Immature natural killer cell (primary cell): ENCODE measurements at regions not wholly inside any gene's neighbourhood (a gene's known extent, or its start where the extent isn't known, plus 50 kb on each side); places are given as distances from the start of the nearest gene placed in this dataset.

Source experiments
- DNase-seq, 3 donors: peaks; one replicate each; pipeline ENCODE4 v3.0.0; 2022; ENCODE audit warnings: mixed read lengths in 1 of 3
- H3K27ac Mint-ChIP-seq, 6 donors: one replicate each; pipeline ENCODE4 v1.8.0; 2020; ENCODE audit warnings: mixed read lengths in 6 of 6, mild to moderate bottlenecking in 5 of 6, inconsistent platforms in 4 of 6, moderate library complexity in 3 of 6
- H3K27me3 Mint-ChIP-seq, 3 donors: one replicate each; pipeline ENCODE4 v1.8.0; 2020 to 2021; ENCODE audit warnings: low read depth in 3 of 3, mild to moderate bottlenecking in 3 of 3, mixed read lengths in 3 of 3, moderate library complexity in 3 of 3, inconsistent platforms in 1 of 3
- H3K36me3 Mint-ChIP-seq, 3 donors: one replicate each; pipeline ENCODE4 v1.8.0; 2020; ENCODE audit warnings: mixed read lengths in 3 of 3, inconsistent platforms in 2 of 3, mild to moderate bottlenecking in 2 of 3
- H3K4me1 Mint-ChIP-seq, 2 donors: one replicate each; pipeline ENCODE4 v1.8.0; 2020; ENCODE audit warnings: inconsistent platforms in 2 of 2, mild to moderate bottlenecking in 2 of 2, mixed read lengths in 2 of 2, moderate library complexity in 1 of 2
- H3K4me3 Mint-ChIP-seq, 5 donors: one replicate each; pipeline ENCODE4 v1.8.0; 2020; ENCODE audit warnings: mild to moderate bottlenecking in 5 of 5, mixed read lengths in 5 of 5, inconsistent platforms in 3 of 5, moderate library complexity in 3 of 5
- H3K9me3 Mint-ChIP-seq, 6 donors: one replicate each; pipeline ENCODE4 v1.8.0; 2020; ENCODE audit warnings: mild to moderate bottlenecking in 6 of 6, mixed read lengths in 6 of 6, inconsistent platforms in 4 of 6, moderate library complexity in 3 of 6

DNA sequence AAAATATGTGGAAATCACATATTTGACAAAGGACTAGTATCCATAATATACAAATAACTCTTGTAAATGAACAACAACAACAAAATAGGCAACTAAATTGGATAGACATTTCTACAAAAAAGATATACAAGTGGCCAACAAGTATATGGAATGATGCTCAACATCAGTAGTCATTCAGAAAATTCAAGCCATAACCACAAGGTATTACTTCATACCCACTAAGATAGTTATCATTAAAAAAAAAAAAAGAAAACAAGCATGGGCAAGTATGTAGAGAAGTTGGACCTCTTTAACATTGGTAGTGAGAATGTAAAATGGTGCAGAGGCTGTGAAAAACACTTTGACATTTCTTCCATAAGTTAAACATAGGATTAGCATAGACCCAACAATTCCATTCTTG lies 80.8 kb downstream of the CYP26A1 start:
- Mint-ChIP-seq H3K27me3 (peaks cover 0 to 10% (median 4%) of the 10 kb centered on the region in 3 donors), H3K4me3 (no peak overlapping the region)
- no peak for DNase-seq

DNA sequence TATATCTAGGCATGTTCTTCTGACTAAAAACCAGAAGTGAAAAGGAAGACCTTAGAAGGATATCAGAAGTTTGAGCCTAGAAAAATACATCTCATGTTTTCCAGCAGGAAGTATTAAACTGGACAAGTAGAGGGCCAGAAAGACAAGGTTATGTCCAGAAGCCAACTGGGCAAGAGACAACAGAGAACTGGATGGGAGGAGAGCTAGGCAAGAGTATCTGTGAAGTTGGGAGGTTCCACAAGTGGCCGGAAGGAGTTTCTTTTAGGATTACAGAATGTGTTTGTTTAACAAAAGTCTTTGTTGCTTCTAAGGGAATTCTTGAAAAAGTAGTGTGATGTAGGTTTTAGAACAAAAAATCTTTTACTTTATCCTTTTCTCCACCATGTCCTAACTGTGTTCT lies 86.4 kb downstream of the CYP26A1 start:
- Mint-ChIP-seq H3K4me3 (no peak overlapping the region), H3K36me3 (no peaks in the 10 kb centered on the region)

More for the DNA sequence above, 80.8 kb downstream of the CYP26A1 start:
- Mint-ChIP-seq H3K4me1 (peaks cover 0 to 8% of the 10 kb centered on the region in 2 donors), H3K9me3 (peaks cover 0 to 7% (median under 1%) of the 10 kb centered on the region in 6 donors), H3K36me3 (no peaks in the 10 kb centered on the region), H3K27ac (no peak overlapping the region)

GRCh38 chr10:93160829-93161228 lies 87.1 kb downstream of the CYP26A1 start:
- Mint-ChIP-seq H3K9me3 (peaks cover 0 to 7% (median 3%) of the 10 kb centered on the region in 6 donors), H3K4me3 (no peak overlapping the region), H3K4me1 (no peaks in the 10 kb centered on the region), H3K27ac (no peak overlapping the region), H3K36me3 (no peaks in the 10 kb centered on the region), H3K27me3 (peaks cover 0 to 10% (median 6%) of the 10 kb centered on the region in 3 donors)
- no peak for DNase-seq

More for the DNA sequence above, 86.4 kb downstream of the CYP26A1 start:
- Mint-ChIP-seq H3K27me3 (peaks cover 0 to 14% (median 6%) of the 10 kb centered on the region in 3 donors), H3K27ac (no peak overlapping the region), H3K9me3 (peaks cover 0 to 7% (median 3%) of the 10 kb centered on the region in 6 donors), H3K4me1 (no peaks in the 10 kb centered on the region)
- no peak for DNase-seq

DNA sequence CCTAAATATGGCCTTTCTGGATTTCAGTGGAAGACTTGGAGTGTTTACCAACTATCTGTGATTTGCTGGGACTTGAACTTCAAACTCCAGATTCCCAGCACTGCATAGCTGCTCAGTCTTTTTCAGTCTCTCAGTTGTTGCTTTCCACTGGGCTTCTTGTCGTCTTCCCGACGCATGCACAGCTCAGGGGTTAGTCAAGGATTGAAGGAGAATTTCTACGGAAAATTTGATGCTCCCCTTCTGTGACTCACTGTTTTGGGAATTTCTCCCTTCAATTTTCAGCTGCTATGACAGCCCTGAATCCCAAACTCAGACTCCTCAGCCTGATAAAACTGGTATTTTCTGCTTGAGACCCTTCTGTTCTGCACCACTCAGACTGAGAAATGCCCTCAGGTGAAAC lies 91.7 kb downstream of the CYP26A1 start:
- no peak overlapping the region for H3K4me3 Mint-ChIP-seq
- no peak overlapping the region for H3K27ac Mint-ChIP-seq
- no peak for DNase-seq
- peaks cover 2 to 12% (median 3%) of the 10 kb centered on the region in 3 donors for H3K36me3 Mint-ChIP-seq
- no peaks in the 10 kb centered on the region for H3K4me1 Mint-ChIP-seq
- peaks cover 4 to 21% (median 6%) of the 10 kb centered on the region in 3 donors for H3K27me3 Mint-ChIP-seq
- peaks cover 5 to 14% (median 7%) of the 10 kb centered on the region in 6 donors for H3K9me3 Mint-ChIP-seq

GRCh38 chr10:93166134-93166533 lies 92.4 kb downstream of the CYP26A1 start:
- Mint-ChIP-seq H3K36me3 (peaks cover 4 to 14% (median 4%) of the 10 kb centered on the region in 3 donors), H3K4me3 (no peak overlapping the region), H3K9me3 (peaks cover 8 to 16% (median 10%) of the 10 kb centered on the region in 6 donors), H3K27ac (no peak overlapping the region), H3K4me1 (no peaks in the 10 kb centered on the region), H3K27me3 (peaks cover 4 to 21% (median 6%) of the 10 kb centered on the region in 3 donors)
- DNase-seq = no peak

DNA sequence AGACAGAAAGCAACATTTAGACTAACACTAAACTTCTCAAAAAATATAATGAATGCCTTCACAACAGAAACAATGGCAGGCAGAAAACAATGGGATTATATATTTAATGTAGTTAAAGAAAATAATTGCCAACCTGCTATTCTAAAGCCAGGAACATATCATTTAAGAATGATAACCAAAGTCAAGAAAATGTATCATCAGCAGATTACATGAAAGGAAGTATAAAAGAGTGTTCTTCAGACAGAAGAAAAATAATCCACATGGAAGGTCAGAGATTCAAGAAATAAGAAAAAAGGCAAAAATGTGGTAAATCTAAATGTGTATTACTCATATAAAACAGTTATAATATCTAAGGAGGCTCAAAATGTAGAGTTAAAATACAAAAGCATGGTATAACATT lies 98.1 kb downstream of the CYP26A1 start:
- no peak overlapping the region for H3K27ac Mint-ChIP-seq
- no peak overlapping the region for H3K4me3 Mint-ChIP-seq
- no peak for DNase-seq
- peaks cover 4 to 14% (median 4%) of the 10 kb centered on the region in 3 donors for H3K36me3 Mint-ChIP-seq
- H3K4me1 Mint-ChIP-seq = no peaks in the 10 kb centered on the region
- H3K9me3 Mint-ChIP-seq = peaks cover 5 to 12% (median 9%) of the 10 kb centered on the region in 6 donors
- peaks cover 0 to 6% (median 4%) of the 10 kb centered on the region in 3 donors for H3K27me3 Mint-ChIP-seq

DNA sequence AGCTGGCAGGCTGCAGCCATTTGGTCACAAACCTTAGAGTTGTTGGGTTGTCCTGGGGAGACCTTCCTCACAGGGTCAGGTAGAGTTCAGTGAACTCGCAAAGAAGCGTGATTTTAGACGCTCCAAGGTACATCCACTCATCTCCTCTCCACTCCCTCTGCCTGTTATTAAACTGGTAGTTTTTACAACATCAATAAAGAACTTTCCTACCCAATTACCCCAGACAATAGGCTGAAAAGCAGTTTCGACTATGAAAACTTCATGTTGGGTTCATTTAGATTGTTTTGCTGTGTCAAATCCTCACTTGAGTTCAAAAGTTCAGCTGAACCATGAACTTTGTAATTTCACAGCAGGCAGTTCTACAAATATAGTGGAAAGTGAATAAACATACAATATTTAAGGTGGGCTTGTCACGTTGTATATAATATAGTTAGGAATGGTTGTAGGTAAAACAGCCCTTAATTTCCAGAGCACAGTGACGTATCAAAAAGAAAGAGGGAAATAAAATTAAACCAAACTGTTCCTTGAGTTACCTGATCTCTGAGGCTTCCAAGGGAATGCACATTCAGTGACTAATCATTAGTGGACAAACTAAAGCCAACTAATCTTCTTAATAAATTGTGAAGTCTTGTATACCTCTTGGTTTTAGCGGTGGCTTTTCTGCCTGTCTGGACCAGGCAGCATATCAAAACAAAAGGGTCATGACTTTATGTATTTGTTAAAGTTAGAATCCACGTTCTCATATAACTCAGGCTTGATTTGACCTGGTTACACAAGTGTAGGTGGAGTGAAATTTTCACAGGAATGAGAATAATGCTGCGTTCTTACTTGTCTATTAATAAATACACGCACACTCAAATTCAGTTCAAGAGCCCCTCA lies 100.5 kb downstream of the CYP26A1 start:
- H3K9me3 Mint-ChIP-seq = peaks cover 5 to 9% (median 9%) of the 10 kb centered on the region in 6 donors
- no peak overlapping the region for H3K4me3 Mint-ChIP-seq
- DNase-seq = no peak
- peaks cover 0 to 3% (median 0%) of the 10 kb centered on the region in 3 donors for H3K27me3 Mint-ChIP-seq
- H3K4me1 Mint-ChIP-seq = no peaks in the 10 kb centered on the region
- peaks cover 4 to 8% (median 4%) of the 10 kb centered on the region in 3 donors for H3K36me3 Mint-ChIP-seq
- H3K27ac Mint-ChIP-seq = no peak overlapping the region

- no peak overlapping the region for H3K27ac Mint-ChIP-seq
- peaks cover 0 to 2% (median 2%) of the 10 kb centered on the region in 6 donors for H3K9me3 Mint-ChIP-seq
- H3K36me3 Mint-ChIP-seq = peaks cover under 1 to 1% (median under 1%) of the 10 kb centered on the region in 3 donors
Measured at GRCh38 chr10:93175490-93175889, 101.8 kb downstream of the CYP26A1 start.

DNA sequence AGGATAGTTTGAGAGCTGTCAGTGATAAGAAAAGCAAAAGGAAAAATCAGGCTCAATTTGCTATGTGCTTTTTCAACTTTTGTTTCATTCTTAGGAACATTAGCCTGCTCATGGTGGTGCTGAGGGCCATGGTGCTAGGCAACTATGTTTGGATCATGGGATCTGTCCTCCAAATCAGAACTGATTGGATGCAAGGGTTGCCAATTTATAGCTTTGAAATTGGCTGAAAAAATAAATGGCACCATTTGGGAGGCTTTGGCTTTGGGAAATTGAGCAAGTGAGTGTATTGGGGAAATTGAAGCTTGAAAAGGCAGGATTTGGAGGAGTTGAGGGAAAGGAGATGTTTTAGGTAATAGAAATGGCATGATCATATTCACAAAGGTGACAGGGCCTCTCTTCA lies 103.8 kb downstream of the CYP26A1 start:
- no peak for DNase-seq
- H3K36me3 Mint-ChIP-seq = no peaks in the 10 kb centered on the region
- no peak overlapping the region for H3K27ac Mint-ChIP-seq
- H3K9me3 Mint-ChIP-seq = no peaks in the 10 kb centered on the region
- no peak overlapping the region for H3K4me3 Mint-ChIP-seq
- H3K27me3 Mint-ChIP-seq = peaks cover 0 to 3% (median 0%) of the 10 kb centered on the region in 3 donors
- no peaks in the 10 kb centered on the region for H3K4me1 Mint-ChIP-seq

More at GRCh38 chr10:93175490-93175889, 101.8 kb downstream of the CYP26A1 start:
- Mint-ChIP-seq H3K4me3 (no peak overlapping the region), H3K4me1 (no peaks in the 10 kb centered on the region), H3K27me3 (peaks cover 0 to 3% (median 0%) of the 10 kb centered on the region in 3 donors)
- no peak for DNase-seq

GRCh38 chr10:93178226-93178625 lies 104.5 kb downstream of the CYP26A1 start:
- no peak for DNase-seq
- Mint-ChIP-seq H3K36me3 (no peaks in the 10 kb centered on the region), H3K27ac (no peak overlapping the region), H3K27me3 (peaks cover 0 to 3% (median 0%) of the 10 kb centered on the region in 3 donors), H3K9me3 (no peaks in the 10 kb centered on the region), H3K4me1 (no peaks in the 10 kb centered on the region), H3K4me3 (no peak overlapping the region)

DNA sequence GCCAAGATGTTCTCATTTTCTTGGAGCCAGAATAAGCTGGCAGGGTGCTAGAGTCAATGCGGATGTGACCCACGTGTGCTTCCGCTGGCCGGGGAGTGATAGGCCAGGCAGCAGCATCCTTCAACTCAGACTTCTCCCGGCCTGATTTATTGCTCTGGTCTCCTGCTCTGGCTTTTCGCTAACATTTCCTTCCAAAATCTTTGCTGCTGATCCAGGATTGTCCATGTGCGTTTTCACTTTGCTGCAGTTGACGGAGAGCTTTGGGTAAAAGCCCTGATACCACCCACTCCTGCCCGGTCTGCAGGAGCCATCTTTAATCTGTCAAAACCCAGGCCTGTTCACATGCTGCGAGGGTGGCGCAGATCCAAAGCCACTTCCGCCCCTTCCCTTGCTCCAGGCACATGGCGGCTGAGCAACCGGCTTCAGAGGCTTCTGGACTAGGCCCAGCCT lies 106.8 kb downstream of the CYP26A1 start:
- no peaks in the 10 kb centered on the region for H3K4me1 Mint-ChIP-seq
- peaks cover 0 to 3% (median 0%) of the 10 kb centered on the region in 3 donors for H3K27me3 Mint-ChIP-seq

DNA sequence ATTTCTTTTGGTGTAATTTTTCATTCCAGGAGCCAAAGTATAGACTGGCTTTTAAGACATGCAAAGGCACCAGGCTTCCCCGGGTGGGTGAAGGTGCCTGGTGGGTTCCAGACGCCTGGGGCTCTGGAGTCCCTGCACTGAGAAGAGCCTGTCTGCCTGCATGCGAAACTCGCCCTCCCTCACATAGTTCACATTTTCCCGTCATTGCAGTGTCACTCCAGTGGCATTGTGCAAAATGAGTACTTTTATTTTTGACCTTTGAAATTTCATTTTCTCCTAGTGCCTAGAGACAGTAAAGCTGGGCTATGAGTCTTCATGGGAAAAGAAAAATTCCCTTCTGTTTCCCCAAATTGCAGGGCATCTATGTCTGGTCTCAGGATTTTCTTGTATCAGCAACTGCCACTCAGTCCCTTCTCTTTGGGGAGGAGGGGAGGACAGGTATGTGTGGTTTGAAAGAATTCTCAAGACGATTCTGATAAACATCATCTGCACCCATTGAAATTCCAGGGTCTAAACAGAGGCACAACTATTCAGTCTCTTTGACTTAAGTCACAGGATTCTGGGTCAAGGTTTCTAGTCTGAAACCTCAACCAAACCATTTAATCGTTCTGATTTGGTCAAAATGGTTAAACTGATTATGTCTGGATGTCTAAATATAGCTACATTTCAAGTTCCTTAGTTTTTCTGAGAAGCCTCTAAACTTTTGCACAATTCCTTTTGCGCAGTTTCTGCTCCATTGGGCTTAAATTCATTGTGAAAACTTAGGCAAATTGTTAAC lies 107.8 kb downstream of the CYP26A1 start:
- H3K27ac Mint-ChIP-seq = no peak overlapping the region

More for the DNA sequence above, 106.8 kb downstream of the CYP26A1 start:
- H3K36me3 Mint-ChIP-seq = no peaks in the 10 kb centered on the region
- no peak for DNase-seq
- no peaks in the 10 kb centered on the region for H3K9me3 Mint-ChIP-seq
- no peak overlapping the region for H3K4me3 Mint-ChIP-seq
- H3K27ac Mint-ChIP-seq = no peak overlapping the region

DNA sequence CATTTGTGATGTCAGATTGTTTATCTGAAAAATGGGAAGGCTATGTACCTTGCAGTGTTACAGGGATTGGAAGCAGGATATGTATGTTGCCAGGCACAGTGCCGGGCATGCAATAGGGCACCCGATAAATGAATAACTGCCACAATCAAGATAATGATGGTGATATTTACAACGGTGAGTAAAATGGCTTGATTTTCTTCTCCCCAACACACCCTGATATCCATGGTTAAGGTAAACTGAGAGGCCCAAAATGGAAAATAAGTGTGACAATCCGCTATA lies 108.3 kb downstream of the CYP26A1 start:
- no peak for DNase-seq
- Mint-ChIP-seq H3K4me1 (no peaks in the 10 kb centered on the region), H3K27ac (no peak overlapping the region), H3K9me3 (no peaks in the 10 kb centered on the region), H3K27me3 (no peaks in the 10 kb centered on the region), H3K36me3 (no peaks in the 10 kb centered on the region), H3K4me3 (no peak overlapping the region)

More for the DNA sequence above, 107.8 kb downstream of the CYP26A1 start:
- Mint-ChIP-seq H3K4me3 (no peak overlapping the region), H3K4me1 (no peaks in the 10 kb centered on the region), H3K9me3 (no peaks in the 10 kb centered on the region), H3K36me3 (no peaks in the 10 kb centered on the region), H3K27me3 (no peaks in the 10 kb centered on the region)
- DNase-seq = no peak

DNA sequence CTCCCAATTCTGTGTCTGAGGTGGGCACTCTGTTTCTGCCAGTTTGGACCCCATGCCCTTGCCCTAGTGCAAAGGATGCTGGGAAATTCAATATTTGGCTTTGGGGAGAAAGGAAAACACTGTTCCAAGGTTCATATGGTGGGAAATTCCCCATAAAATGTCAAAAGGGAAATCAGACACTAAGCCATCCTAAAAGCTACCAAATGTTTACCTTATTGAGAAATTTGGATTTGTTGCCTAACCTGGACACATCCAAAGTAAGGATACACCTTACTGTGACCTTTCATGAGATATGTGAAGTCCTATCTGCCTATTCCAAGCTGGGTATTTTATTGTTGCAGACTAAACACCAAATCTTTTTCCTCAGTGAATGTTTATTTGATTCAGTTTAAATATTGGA lies 109.1 kb downstream of the CYP26A1 start:
- Mint-ChIP-seq H3K4me1 (no peaks in the 10 kb centered on the region), H3K27ac (no peak overlapping the region), H3K36me3 (no peaks in the 10 kb centered on the region), H3K27me3 (peaks cover 0 to 1% (median 0%) of the 10 kb centered on the region in 3 donors), H3K9me3 (no peaks in the 10 kb centered on the region), H3K4me3 (no peak overlapping the region)
- no peak for DNase-seq
